WTC11 (cell line): ENCODE measurements at regions not wholly inside any gene's neighbourhood (a gene's known extent, or its start where the extent isn't known, plus 50 kb on each side); places are given as distances from the start of the nearest gene placed in this dataset.

Experiments
- AFF4 ChIP-seq: sonication (generic); formaldehyde crosslinking; IDR thresholded peaks from 2 replicates; pipeline ENCODE4 v1.8.1; 2023; ENCODE audit warnings: mild to moderate bottlenecking, missing genetic modification reagents, borderline replicate concordance
- ARID4B ChIP-seq: sonication (generic); formaldehyde crosslinking; IDR thresholded peaks from 2 replicates; pipeline ENCODE4 v1.8.0; 2023; ENCODE audit warnings: missing genetic modification reagents, mild to moderate bottlenecking, borderline replicate concordance
- ATF1 ChIP-seq: sonication (generic); formaldehyde crosslinking; IDR thresholded peaks from 2 replicates; pipeline ENCODE4 v1.8.1; 2023; ENCODE audit warnings: mild to moderate bottlenecking, moderate library complexity, missing genetic modification reagents
- CTCF ChIP-seq: fragments of 200-600 bp; IDR thresholded peaks from 2 replicates; pipeline ENCODE4 v1.8.0; 2022; ENCODE audit warnings: antibody characterized with exemption
- FOXK1 ChIP-seq: sonication (generic); formaldehyde crosslinking; IDR thresholded peaks from 2 replicates; pipeline ENCODE4 v1.8.0; 2022; ENCODE audit warnings: mild to moderate bottlenecking, moderate library complexity, missing genetic modification reagents
- KAT7 ChIP-seq: sonication (generic); formaldehyde crosslinking; IDR thresholded peaks from 2 replicates; pipeline ENCODE4 v1.8.1; 2023; ENCODE audit warnings: missing genetic modification reagents, mild to moderate bottlenecking, borderline replicate concordance
- MAX ChIP-seq: sonication (generic); formaldehyde crosslinking; IDR thresholded peaks from 2 replicates; pipeline ENCODE4 v1.8.0; 2022; ENCODE audit warnings: mild to moderate bottlenecking, missing genetic modification reagents
- NFYB ChIP-seq: sonication (generic); formaldehyde crosslinking; conservative IDR thresholded peaks from 2 replicates; pipeline ENCODE4 v1.8.0; 2022; ENCODE audit warnings: low read depth, missing genetic modification reagents
- NR1H2 ChIP-seq: sonication (generic); formaldehyde crosslinking; IDR thresholded peaks from 2 replicates; pipeline ENCODE4 v1.9.0; 2021; ENCODE audit warnings: mild to moderate bottlenecking, moderate library complexity, missing genetic modification reagents
- NR3C1 ChIP-seq: sonication (generic); formaldehyde crosslinking; conservative IDR thresholded peaks from 2 replicates; pipeline ENCODE4 v1.8.1; 2023; ENCODE audit warnings: low read depth, mild to moderate bottlenecking, missing genetic modification reagents
- USF2 ChIP-seq: sonication (generic); formaldehyde crosslinking; IDR thresholded peaks from 2 replicates; pipeline ENCODE4 v1.8.1; 2023; ENCODE audit warnings: mild to moderate bottlenecking, missing genetic modification reagents, moderate library complexity
- ZNF512 ChIP-seq: sonication (generic); formaldehyde crosslinking; IDR thresholded peaks from 2 replicates; pipeline ENCODE4 v1.8.1; 2022; ENCODE audit warnings: missing genetic modification reagents, borderline replicate concordance

- TF ChIP-seq NFYB (CRISPR knock-in tag) (no peak), USF2 (CRISPR knock-in tag) (no peak), FOXK1 (CRISPR knock-in tag) (no peak), CTCF (no peak), ARID4B (no peak), NR1H2 (no peak), MAX (CRISPR knock-in tag) (no peak), NR3C1 (CRISPR knock-in tag) (no peak), KAT7 (CRISPR knock-in tag) (no peak), ATF1 (no peak), ZNF512 (CRISPR knock-in tag) (no peak), AFF4 (CRISPR knock-in tag) (no peak)
Measured at GRCh38 chr16:55047331-55047730, 116.7 kb downstream of the IRX5 start.
